HG03039 (cell line): ENCODE measurements at regions not wholly inside any gene's neighbourhood (a gene's known extent, or its start where the extent isn't known, plus 50 kb on each side); places are given as distances from the start of the nearest gene placed in this dataset.

Experiments
- ATAC-seq: cut with Tn5 transposase; IDR thresholded peaks from one replicate; pipeline ENCODE4 v1.9.1; 2021; ENCODE audit warnings: mild to moderate bottlenecking, moderate library complexity; ENCODE audit not compliant: unreplicated experiment

DNA sequence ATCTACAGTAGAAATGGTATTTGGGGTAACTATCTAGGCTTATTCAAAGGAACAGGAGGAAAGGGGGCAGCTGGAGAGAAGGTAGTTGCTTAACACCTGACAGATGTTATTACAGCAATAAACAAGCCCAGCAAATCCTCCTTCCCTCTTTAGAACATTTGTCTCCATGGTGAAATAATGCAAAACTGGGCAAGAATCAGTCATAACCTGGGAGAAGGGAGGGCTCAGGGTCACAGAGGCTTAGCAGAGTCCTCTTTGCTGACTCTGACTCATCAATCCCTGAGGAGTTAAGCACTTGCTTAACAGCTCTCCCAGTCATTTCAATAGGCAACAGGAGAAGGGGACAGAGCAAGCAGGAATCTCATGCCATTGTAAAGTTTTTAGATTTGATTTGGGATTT, 230.3 kb downstream of the IBTK start:
- no peak for ATAC-seq

DNA sequence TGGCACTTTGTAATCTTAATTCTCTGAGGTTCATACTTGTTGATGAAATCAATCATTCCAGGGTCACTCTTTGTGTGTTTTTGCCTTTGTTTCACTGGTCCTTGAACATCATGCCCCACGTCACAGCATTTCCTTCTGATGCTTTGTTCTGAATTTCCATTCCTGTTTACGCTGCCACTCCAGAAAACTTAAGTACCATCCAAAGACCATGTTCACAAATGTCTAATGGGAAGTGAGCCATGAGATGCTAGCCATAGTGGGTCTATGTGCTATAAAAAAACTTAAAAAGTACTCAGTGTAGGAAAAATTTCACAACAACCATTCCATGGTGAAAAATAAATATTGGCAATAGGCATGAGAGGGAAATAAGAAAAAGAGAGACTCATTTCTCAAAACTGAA, 232.0 kb downstream of the IBTK start:
- no peak for ATAC-seq

DNA sequence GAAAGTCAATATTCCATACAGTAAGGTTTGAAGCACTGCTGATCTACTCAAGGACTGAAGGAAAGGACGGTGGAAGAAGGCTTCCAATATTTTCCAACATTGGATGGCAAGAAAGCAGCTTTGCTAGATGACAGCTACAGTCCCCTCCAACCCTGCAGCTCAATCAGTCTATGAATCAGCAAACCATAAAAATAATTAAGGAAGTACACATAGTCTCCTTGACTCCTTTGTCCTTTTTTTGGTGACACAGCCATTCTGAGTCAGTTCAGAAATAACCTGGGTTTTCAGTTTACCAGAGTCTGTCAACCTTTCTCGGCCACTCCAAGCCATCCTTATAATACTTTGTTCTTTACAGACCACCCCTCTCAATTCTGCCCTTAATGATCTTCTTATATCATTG, 232.5 kb downstream of the IBTK start:
- ATAC-seq, result no peak

DNA sequence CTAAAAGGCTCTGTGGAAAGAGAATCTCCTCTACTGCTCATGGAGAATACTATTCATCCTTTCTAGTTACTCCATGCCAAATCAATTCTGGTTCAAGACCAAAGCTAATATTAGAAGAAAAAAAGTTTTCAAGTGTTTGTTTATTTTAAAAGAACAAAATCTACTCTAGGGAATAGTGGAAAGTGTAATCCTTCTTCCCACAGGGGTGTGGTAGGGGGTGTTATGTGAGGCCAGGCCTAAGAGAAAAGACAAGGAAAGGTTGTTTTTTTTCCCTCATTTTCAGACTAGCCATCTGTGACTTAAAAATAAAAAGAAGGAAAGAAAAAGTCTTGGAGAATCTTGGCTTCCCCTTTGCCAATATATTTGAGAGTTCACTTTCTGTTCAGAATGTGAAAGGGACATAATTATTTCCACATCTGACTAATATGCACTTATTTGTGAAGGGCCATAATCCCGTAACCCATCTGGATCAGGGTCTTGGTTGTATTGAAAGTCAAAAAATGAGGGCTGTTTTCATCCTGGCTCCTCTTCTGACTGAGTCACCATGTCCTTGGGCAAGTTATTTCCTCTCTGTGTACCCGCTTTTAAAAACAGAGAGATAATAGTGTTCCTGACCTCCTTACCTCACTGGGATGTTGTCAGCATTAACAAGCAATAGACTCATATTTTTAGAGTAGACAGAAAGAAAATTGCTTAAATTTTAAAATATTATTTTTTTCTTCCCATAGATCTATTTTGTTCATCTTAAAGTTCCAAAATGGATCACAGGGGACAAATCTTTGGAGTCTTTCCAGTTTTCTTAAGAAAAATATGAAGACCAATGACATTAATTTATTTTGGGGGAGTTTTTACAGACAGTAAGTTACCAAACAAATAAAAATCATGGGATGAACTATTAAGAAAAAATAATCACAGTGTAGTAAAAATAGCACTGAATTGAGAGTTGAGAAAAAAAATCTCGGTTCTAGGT, 233.7 kb downstream of the IBTK start:
- ATAC-seq, result no peak

DNA sequence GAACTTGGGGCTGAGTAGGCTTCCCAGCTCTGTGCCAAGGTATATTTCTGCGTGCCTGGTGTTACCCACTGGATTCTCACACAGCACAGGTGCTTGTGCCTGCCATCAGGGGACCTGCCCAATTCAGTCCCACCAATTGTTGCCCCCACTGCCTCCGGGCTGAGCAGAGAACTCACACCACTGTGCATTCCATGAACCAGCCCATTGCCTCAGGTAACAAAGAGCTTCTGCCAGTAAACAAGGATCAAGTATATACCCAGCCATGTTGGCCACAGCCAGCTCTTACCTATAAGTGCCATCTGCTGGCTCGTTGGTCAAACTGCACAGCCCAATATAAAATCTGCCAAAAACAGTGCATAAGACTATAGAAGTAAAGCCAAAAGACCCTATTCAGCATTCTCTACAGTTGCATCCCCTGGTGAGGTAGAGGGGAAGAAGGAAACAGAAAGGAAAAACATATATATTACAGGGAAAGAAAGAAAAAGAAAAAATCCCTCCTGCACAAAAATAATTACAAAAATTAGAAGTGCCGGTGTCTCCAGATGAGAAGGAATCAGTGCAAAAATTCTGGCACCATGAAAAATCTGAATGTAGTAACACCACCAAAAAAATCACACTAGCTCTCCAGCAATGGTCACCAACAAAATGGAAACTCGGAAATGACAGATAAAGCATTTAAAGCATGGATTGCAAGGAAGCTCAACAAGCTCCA, 241.4 kb downstream of the IBTK start:
- ATAC-seq, result peak; percentile 81

DNA sequence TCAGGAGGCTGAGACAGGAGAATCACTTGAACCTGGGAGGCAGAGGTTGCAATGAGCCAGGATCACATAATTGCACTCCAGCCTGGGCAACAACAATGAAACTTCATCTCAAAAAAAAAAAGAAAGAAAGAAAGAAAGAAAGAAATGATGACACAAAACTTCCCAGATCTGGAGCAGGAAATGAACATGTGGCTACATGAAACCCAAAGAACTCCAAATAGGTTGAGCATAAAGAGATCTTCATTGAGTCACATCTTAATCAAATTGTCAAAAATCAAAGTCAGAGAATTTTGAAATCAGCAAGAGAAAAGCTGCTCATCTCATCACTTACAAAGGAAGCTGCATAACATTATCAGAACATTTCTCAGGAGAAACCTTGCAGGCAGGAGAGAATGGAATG, 247.0 kb downstream of the IBTK start:
- ATAC-seq, result no peak

DNA sequence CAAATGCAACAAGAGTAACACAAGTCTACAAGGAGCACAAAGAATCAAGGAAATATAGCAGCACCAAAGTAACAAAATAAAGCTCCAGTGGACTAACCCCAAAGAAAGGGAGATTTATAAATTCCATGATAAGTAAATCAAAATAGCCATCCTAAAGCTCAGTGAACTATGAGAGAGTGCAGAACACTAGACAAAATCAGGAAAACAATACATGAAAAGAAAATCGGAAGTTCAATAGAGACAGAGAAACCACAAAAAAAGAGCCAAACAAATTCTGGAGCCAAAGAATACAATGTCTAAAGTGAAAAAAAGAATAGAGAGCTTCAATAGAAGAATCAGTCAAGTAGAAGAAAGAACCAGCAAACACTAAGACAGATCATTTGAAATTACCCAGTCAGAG, 247.3 kb upstream of the TENT5A start:
- ATAC-seq, result no peak

DNA sequence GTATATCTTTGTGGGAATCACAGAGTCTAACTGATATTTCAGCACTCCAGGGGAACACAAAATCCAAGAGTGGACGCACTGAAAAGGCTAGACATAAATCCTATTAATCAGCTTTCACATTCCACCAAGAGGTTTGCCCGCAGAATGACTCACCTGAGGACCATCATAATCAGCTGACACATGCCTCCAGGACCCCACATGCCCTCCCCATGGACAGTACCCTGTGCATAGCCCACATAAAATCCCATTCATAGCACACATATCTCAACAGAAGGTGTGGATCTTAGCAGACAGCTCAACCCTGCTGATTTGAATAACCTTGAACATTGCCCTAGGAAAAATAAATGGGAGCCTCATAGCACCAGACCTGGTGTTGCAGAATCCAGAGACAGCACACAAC, 246.8 kb upstream of the TENT5A start:
- ATAC-seq, result no peak

DNA sequence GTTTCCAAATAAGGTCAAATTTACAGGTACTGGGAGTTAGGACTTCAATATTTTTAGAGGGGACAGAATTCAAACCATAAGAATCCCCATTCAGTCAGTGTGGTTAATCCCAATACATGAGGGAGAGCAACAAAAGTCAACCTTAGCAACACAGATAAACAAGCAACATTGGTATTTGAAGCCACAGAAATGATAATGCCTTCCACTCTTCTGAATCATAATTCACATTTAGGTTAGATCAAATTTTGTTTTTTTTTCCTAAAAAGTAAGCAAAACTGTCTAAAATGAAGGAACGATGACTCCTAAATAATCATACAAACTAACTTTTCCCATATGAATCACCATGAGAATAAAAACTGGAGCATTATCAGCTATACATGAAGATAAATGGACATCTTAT, 246.0 kb upstream of the TENT5A start:
- no peak for ATAC-seq

DNA sequence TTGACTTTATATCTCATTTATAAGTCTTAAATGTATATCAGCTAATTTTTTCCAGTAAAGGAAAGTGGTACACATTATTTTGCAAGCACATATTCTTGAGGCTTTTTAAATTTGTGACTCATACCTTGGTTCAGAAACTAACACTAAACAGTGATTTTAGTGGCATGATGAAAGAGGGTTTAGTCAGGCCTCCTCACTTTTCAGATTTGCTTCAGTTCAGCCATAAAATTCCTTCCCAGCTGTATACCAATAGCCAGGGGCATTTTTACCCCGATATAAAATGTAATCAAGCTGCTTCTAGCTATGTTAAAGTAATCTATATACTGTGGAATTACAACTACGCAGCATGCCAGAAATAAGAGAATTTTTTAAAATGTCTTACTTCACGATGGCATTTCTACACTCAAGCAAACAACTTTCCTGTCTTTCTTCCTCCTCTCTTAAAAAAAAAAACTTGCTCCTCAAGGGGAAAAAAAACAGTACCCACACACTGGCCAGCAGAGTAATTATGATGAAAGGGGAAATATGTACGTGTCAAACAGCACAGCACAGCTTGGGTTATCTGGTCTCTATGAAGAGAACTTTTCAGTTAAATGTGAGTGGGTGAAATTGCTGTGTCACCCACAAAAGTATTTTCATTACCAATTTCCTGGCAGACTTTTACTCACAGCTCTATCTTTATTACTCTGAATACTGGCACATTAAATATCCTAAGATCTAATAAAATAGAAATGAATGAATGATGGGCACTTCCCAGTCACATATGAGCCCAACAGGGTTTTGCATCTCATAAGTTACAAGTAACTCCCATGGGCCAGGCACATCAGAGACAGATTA, 244.8 kb upstream of the TENT5A start:
- ATAC-seq, result no peak

DNA sequence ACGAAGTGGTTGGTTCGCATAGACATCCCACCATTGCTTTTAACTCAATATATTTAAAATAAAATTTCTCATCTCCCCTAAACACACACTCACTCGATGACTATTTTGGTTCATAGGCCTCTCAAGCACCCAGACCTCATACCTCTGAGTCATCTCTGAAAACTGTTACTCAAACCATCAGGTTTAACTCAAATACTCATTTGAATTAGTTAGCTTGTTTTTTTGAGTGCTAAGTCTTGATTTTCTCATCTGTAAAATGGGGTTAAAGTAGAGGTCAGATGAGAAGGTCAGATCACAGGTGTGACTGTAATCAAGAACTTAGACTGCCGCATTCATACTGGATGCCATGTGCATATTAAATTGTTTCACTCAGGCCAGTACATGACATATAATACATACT, 243.9 kb upstream of the TENT5A start:
- peak; percentile 67 for ATAC-seq

DNA sequence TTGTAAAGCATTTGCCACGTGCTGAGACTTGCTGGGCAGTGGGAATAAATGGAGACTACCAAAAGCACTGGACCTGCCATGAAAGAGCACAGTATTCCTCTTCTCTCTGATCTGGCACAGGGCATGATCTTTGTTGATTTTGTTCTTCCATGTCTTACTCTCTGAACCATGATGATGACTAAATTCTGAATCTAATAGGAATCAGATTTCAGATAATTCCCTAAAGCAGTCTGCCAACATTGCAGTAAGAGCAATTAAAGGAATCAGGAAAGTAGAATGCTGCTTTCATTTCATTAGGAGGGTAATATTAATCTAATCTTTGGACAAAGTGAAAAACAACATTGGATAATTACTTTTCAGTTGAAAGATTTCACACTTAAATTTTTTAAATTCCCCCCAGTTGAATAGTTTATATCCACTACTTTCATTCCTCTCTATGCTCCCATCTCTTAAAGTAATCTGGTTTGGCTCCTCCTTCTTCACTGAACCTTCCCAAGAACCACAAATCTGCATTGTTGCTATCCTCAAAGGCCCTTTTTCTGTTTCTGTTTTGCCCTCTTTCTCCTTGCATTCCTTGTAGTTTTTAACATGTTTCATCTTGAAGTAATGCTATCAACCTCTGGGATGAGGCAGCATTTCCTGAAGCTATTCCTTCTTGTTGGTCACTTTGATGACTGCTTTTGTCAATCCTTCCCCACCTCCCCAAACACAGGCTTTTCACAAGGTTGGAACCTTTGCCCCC, 243.2 kb upstream of the TENT5A start:
- ATAC-seq, result no peak

DNA sequence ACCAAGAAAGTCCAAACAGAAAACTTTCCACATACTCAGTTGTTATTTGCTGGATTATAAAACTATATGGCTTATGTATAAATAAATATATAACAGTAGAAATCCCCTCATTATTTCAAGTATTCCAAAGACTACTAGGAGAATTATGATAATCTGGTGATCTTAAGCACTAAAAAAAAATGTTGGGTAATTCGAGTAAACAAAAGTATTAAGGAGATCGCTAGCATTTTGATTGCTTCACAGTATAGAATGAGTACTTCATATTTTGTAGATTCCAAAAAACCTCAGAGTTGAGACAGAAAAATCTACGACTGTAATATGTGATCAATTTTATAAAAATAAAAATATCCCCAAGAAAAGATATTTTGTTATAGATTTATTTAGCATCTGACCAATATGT, 236.4 kb upstream of the TENT5A start:
- no peak for ATAC-seq

DNA sequence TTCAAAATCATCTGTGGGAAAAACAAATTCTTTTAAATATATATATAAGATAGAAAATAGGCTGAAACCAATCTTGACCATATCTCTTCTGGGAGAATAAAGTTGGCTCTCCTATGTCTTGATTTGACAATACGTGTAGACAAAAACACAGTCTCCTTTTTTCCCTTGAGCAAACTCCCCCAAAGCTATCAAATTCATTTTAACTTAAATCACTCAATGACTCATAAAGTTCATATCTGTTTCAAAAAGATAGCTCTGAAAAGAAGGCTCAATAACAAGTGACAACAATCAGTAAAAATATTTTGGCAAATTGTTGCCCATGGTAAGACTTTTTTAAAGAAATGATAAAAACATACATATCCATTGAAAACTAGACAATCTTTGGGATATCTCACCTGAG, 236.0 kb upstream of the TENT5A start:
- ATAC-seq, result no peak

DNA sequence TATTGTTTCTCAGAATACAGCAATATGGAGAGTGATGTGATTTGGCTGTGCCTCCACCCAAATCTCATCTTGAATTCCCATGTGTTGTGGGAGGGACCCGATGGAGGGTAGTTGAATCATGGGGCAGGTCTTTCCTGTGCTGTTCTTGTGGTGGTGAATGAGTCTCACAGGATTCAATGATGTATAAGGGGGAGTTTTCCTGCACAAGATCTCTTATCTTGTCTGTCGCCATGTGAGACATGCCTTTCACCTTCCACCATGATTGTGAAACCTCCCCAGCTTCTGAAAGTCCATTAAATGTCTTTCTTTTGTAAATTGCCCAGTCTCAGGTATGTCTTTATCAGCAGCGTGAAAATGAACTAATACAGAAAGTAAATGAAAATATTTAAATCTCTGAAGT, 234.8 kb upstream of the TENT5A start:
- ATAC-seq, result no peak

DNA sequence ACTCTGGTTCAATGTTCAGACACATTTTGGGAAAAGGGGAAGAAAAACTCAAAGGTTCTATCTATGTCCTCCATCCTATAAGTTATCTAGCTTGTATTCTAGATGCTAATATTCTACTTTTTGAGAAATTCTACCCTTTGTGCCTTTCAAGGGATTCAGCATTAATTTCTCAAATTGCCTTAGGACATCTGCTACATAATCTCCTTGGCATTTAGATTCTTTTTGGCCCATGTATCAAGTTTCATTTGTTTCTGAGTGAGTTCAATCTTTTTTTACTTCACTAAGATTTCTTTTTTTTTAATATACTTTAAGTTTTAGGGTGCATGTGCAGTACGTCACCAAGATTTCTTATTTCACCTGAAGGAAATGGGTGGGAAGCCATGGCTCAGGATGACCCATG, 232.7 kb upstream of the TENT5A start:
- ATAC-seq, result no peak

DNA sequence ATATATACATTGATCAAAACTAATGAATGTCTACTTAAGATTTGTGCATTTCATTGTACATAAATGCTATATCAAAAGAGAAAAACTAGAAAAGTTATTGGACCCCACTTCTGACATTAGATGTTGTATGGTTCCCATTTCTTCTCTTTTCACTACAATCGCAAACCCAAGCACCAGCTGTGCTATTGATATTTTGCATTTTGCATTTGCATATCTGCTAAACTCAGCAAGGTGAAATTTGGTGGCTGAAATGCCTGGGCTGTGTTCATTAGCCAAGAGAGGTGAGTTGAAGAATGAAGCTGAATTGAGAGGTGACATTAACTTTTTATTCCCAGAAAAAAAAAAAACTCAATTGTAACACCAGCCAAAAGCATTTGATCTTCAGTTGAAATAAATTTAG, 232.1 kb upstream of the TENT5A start:
- ATAC-seq, result no peak

DNA sequence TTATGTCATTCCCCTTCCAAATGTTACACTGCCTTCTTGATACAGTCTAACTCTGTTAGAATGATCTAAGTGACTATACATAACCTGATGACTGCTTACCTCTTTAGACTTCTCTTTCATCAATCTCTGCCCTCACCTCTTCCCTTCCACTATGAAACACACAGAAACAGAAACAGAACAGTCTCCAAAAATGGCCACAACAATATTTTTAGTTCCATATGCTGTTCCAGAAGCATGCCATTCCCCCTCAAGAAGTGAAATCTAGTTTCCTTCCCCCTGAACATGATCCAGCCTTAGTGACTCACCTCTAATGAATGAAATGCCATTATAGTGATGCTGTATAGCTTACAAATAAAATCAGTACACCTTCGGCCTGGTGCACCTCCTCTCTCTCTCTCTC, 229.3 kb upstream of the TENT5A start:
- peak; percentile 44 for ATAC-seq

DNA sequence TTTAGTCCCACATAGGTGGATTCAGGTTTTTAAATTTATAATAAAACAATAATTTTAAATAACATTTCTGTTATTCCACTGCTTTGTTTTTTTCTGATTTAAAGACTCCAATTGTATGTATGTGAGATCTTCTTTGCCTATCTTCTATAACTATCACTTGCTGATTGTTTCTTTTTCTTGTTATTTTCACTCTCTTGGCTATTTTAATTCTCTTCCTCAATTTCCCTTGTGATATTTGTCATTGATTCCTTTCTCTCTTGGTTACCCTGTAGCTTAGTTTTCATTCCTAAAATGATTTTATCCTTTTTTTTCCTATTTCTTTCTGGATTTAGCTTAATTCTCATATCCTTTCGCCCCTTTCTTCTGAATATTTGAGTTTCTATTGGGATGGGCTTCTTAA, 227.3 kb upstream of the TENT5A start:
- ATAC-seq, result no peak

DNA sequence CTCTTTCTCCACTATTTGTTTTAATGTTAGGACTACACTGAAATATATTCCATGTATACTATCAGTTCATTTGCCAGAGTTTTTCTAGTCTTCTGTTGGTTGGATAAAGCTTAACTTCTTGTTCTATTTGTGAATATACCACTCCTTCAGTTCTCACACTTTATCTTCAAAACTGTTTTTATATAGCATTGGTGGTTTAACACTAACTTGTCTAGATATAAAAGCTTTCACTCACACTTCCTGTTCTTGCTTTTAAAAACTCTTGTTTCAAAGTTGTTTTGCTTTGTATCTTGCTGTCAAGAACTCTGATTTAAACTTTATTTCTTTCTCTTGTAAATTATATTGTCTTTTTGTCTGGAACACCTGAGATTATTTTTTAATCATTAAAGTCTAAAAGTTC, 226.8 kb upstream of the TENT5A start:
- no peak for ATAC-seq

DNA sequence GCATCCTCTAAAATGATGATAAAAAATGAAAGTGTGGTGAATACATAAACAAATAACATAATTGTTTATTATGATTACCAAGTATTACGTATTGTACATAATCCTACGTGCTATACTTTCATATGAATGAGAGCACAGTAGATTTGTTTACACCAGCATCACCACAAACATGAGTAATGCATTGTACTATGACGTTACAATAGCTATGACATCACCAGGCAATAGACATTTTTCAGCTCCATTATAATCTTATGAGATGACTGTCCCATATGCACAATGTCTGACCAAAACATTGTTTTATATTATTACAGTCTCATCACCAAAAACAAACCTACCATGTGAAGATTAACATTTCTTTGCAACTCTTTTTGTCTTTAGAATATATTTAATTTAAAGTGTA, 225.7 kb upstream of the TENT5A start:
- no peak for ATAC-seq
